Smooth muscle cell (in vitro differentiated cells): ENCODE measurements at regions not wholly inside any gene's neighbourhood (a gene's known extent, or its start where the extent isn't known, plus 50 kb on each side); places are given as distances from the start of the nearest gene placed in this dataset.
A peak's percentile ranks its signal among the peaks of the same experiment; 100 is the strongest.

Experiments used
- DNase-seq: peaks from one replicate; lab custom pipeline; 2025; ENCODE audit not compliant: unreplicated experiment; lab: John Stamatoyannopoulos, UW
- H2AFZ ChIP-seq: fragments of 200-600 bp; sonication (generic); 2 replicates; pipeline ENCODE4 v1.6.0; 2016; ENCODE audit warnings: antibody characterized with exemption, low read depth, mild to moderate bottlenecking
- H3F3A ChIP-seq: fragments of 200-600 bp; sonication (generic); 2 replicates; pipeline ENCODE4 v1.6.0; 2017; ENCODE audit warnings: antibody characterized with exemption, low read depth
- H3K27ac ChIP-seq: fragments of 200-600 bp; sonication (generic); 2 replicates; pipeline ENCODE4 v1.5.1; 2016; ENCODE audit warnings: low read depth, mild to moderate bottlenecking
- H3K27me3 ChIP-seq: fragments of 200-600 bp; sonication (generic); 2 replicates; pipeline ENCODE4 v1.6.1; 2016; ENCODE audit warnings: low read depth, mild to moderate bottlenecking
- H3K36me3 ChIP-seq: fragments of 200-600 bp; sonication (generic); 2 replicates; pipeline ENCODE4 v1.5.1; 2016; ENCODE audit warnings: low read depth
- H3K4me1 ChIP-seq: fragments of 200-600 bp; sonication (generic); 2 replicates; pipeline ENCODE4 v1.5.1; 2016; ENCODE audit warnings: low read depth
- H3K4me2 ChIP-seq: fragments of 200-600 bp; sonication (generic); 2 replicates; pipeline ENCODE4 v1.6.0; 2016; ENCODE audit warnings: mild to moderate bottlenecking
- H3K4me3 ChIP-seq: fragments of 200-600 bp; sonication (generic); 2 replicates; pipeline ENCODE4 v1.5.1; 2016; ENCODE audit warnings: mild to moderate bottlenecking
- H3K79me2 ChIP-seq: fragments of 200-600 bp; sonication (generic); 2 replicates; pipeline ENCODE4 v1.6.0; 2016; ENCODE audit warnings: low read depth, mild to moderate bottlenecking
- H3K9ac ChIP-seq: fragments of 200-600 bp; sonication (generic); 2 replicates; pipeline ENCODE4 v1.6.0; 2016; ENCODE audit warnings: low read depth
- H3K9me3 ChIP-seq: fragments of 200-600 bp; sonication (generic); replicated peaks from 2 replicates; pipeline ENCODE4 v1.5.1; 2016; ENCODE audit warnings: low read depth
- H4K20me1 ChIP-seq: fragments of 200-600 bp; sonication (generic); 2 replicates; pipeline ENCODE4 v1.6.0; 2016; ENCODE audit warnings: low read depth
- WGBS: methylation state at CpG from one replicate; pipeline ENCODE4 v1.1.7; 2016; ENCODE audit warnings: low lambda C conversion rate; 5-methylcytosine and 5-hydroxymethylcytosine counted together
- TF ChIP-seq, protein P1 (sequence below): fragments of 200-600 bp; sonication (generic); IDR thresholded peaks from 2 replicates; pipeline ENCODE4 v1.5.1; 2017; ENCODE audit warnings: borderline replicate concordance, mild to moderate bottlenecking, antibody characterized with exemption; ENCODE audit not compliant: insufficient read depth, poor library complexity, severe bottlenecking

DNA sequence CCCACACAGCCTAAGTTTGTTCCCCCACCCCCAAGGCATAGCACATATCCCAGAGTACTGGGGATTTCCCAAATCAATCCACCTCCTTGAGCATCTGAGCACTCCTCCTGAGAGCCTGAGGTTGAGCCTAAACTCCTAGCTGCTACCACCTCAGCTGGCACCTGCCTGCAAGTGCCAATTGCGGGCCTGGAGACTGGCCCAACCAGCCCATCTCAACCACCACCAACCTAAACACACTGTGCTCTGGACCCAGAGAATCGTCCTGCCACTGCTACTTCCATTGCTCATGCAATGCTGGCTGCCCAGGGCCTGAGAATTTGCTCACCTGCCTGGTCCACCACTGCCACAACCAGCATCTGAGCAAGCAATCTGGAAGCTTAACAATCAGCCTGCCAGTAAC lies 177.1 kb downstream of the FGF13 start:
- H3K9me3 ChIP-seq: no peaks in the 10 kb centered on the region
- no peak overlapping the region for H2AFZ ChIP-seq
- TF ChIP-seq, protein P1, sequence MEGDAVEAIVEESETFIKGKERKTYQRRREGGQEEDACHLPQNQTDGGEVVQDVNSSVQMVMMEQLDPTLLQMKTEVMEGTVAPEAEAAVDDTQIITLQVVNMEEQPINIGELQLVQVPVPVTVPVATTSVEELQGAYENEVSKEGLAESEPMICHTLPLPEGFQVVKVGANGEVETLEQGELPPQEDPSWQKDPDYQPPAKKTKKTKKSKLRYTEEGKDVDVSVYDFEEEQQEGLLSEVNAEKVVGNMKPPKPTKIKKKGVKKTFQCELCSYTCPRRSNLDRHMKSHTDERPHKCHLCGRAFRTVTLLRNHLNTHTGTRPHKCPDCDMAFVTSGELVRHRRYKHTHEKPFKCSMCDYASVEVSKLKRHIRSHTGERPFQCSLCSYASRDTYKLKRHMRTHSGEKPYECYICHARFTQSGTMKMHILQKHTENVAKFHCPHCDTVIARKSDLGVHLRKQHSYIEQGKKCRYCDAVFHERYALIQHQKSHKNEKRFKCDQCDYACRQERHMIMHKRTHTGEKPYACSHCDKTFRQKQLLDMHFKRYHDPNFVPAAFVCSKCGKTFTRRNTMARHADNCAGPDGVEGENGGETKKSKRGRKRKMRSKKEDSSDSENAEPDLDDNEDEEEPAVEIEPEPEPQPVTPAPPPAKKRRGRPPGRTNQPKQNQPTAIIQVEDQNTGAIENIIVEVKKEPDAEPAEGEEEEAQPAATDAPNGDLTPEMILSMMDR: no peak
- H3K27me3 ChIP-seq: no peaks in the 10 kb centered on the region
- no peaks in the 10 kb centered on the region for H3K4me1 ChIP-seq
- H3K9ac ChIP-seq: no peak overlapping the region
- H3K36me3 ChIP-seq: no peaks in the 10 kb centered on the region
- no peaks in the 10 kb centered on the region for H4K20me1 ChIP-seq
- no peaks in the 10 kb centered on the region for H3K79me2 ChIP-seq
- H3F3A ChIP-seq: no peaks in the 10 kb centered on the region
- DNase-seq: no peak
- 62% methylated on average over 2 of the region's 2 CpGs for WGBS
- H3K4me3 ChIP-seq: no peak overlapping the region
- H3K27ac ChIP-seq: no peak overlapping the region
- no peak overlapping the region for H3K4me2 ChIP-seq

- Histone ChIP-seq H3K9ac (peak overlapping the region; percentile 81), H3K4me1 (peaks cover 3% of the 10 kb centered on the region), H4K20me1 (no peaks in the 10 kb centered on the region), H3K4me2 (peak overlapping the region; percentile 20), H3K27me3 (no peaks in the 10 kb centered on the region), H3K36me3 (no peaks in the 10 kb centered on the region), H3K79me2 (no peaks in the 10 kb centered on the region), H3K27ac (peak overlapping the region; percentile 96), H2AFZ (no peak overlapping the region), H3K4me3 (no peak overlapping the region), H3F3A (no peaks in the 10 kb centered on the region), H3K9me3 (no peaks in the 10 kb centered on the region)
- no peak for DNase-seq
- WGBS: 34% methylated on average over 2 of the region's 2 CpGs
- TF ChIP-seq, protein P1: no peak
Observed at GRCh38 chrX:138519296-138519695, 192.2 kb downstream of the FGF13 start.

GRCh38 chrX:138504273-138504672 lies 207.2 kb downstream of the FGF13 start:
- no peak overlapping the region for H2AFZ ChIP-seq
- H3K4me3 ChIP-seq: no peak overlapping the region
- 80% methylated on average over 3 of the region's 3 CpGs for WGBS
- no peaks in the 10 kb centered on the region for H3K36me3 ChIP-seq
- H3K27ac ChIP-seq: no peak overlapping the region
- TF ChIP-seq, protein P1: no peak
- no peaks in the 10 kb centered on the region for H3K27me3 ChIP-seq
- no peak overlapping the region for H3K9ac ChIP-seq
- no peaks in the 10 kb centered on the region for H4K20me1 ChIP-seq
- H3K9me3 ChIP-seq: no peaks in the 10 kb centered on the region
- H3K4me2 ChIP-seq: no peak overlapping the region
- no peaks in the 10 kb centered on the region for H3K4me1 ChIP-seq
- no peaks in the 10 kb centered on the region for H3F3A ChIP-seq
- DNase-seq: no peak
- H3K79me2 ChIP-seq: no peaks in the 10 kb centered on the region

DNA sequence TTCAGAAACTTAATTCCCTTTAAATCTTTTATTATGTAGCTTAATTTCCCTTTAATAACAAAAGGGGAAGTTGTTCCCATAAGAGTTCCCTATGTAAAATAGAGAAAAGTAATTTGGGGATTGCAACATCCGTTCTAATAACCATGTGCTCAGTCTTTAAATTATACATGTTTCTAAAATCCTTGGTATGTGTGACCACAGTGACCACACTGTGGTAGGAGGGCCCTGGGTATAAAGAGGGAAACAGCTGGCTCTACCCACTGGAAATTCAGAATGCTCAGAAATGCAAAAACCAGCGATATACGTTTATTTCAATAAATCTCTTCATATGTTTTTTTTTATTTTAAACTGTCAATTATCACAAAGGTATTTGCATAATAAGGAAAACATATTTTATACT lies 219.1 kb downstream of the FGF13 start:
- no peak overlapping the region for H3K27ac ChIP-seq
- H3K4me1 ChIP-seq: no peaks in the 10 kb centered on the region
- DNase-seq: no peak
- H4K20me1 ChIP-seq: no peaks in the 10 kb centered on the region
- peaks cover 6% of the 10 kb centered on the region for H3K9me3 ChIP-seq
- no peak overlapping the region for H2AFZ ChIP-seq
- WGBS: 56% methylated on average over 3 of the region's 3 CpGs
- no peak overlapping the region for H3K9ac ChIP-seq
- H3K4me2 ChIP-seq: peak overlapping the region; percentile 31
- no peaks in the 10 kb centered on the region for H3K27me3 ChIP-seq
- no peaks in the 10 kb centered on the region for H3F3A ChIP-seq
- H3K4me3 ChIP-seq: no peak overlapping the region
- TF ChIP-seq, protein P1: no peak
- no peaks in the 10 kb centered on the region for H3K36me3 ChIP-seq
- H3K79me2 ChIP-seq: no peaks in the 10 kb centered on the region
